ENCODE measurements at regions not wholly inside any gene's neighbourhood (a gene's known extent, or its start where the extent isn't known, plus 50 kb on each side); places are given as distances from the start of the nearest gene placed in this dataset.

DNA sequence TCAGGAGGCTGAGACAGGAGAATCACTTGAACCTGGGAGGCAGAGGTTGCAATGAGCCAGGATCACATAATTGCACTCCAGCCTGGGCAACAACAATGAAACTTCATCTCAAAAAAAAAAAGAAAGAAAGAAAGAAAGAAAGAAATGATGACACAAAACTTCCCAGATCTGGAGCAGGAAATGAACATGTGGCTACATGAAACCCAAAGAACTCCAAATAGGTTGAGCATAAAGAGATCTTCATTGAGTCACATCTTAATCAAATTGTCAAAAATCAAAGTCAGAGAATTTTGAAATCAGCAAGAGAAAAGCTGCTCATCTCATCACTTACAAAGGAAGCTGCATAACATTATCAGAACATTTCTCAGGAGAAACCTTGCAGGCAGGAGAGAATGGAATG is 247.0 kb downstream of the IBTK start:
- TF ChIP-seq CTCF (IDR thresholded peaks at IDR 0.05; ENCODE audit: low read depth, low read length) = no peak
- TF ChIP-seq EZH2phosphoT487 (IDR thresholded peaks at IDR 0.05; ENCODE audit: low read depth) = no peak
